Keratinocyte (primary cell): ENCODE measurements at regions not wholly inside any gene's neighbourhood (a gene's known extent, or its start where the extent isn't known, plus 50 kb on each side); places are given as distances from the start of the nearest gene placed in this dataset.

Source experiments
- DNase-seq: peaks from one replicate; pipeline ENCODE4 v3.0.0-alpha.2; 2011; ENCODE audit warnings: low read depth, missing footprints, low spot score
- FAIRE-seq: peaks from 2 replicates; lab custom pipeline; 2011; peaks lifted over from hg19 to GRCh38; lab: Jason Lieb, UNC
- H2AFZ ChIP-seq: 2 replicates; pipeline ENCODE4 v1.6.0; 2012; ENCODE audit warnings: low read length, control low read depth, inconsistent platforms; ENCODE audit not compliant: control insufficient read depth
- H3K27ac ChIP-seq: 2 replicates; pipeline ENCODE4 v1.5.1; 2011; ENCODE audit warnings: low read length; ENCODE audit not compliant: control insufficient read depth, insufficient read depth
- H3K27me3 ChIP-seq: 3 replicates; pipeline ENCODE4 v1.6.0; 2011; ENCODE audit warnings: low read length; ENCODE audit not compliant: control insufficient read depth, insufficient read depth; ENCODE audit errors: extremely low read depth
- H3K36me3 ChIP-seq, 2 experiments: 2 replicates in 1 of 2; 3 replicates in 1 of 2; pipeline ENCODE4 v1.5.1; 2011; ENCODE audit warnings: low read length in 2 of 2, mild to moderate bottlenecking in 1 of 2; ENCODE audit not compliant: control insufficient read depth in 2 of 2, insufficient read depth in 2 of 2; ENCODE audit errors: extremely low read depth in 1 of 2
- H3K4me1 ChIP-seq: 3 replicates; pipeline ENCODE4 v1.5.1; 2011; ENCODE audit warnings: low read length; ENCODE audit not compliant: control insufficient read depth, insufficient read depth; ENCODE audit errors: extremely low read depth
- H3K4me2 ChIP-seq: 3 replicates; pipeline ENCODE4 v1.6.0; 2011; ENCODE audit warnings: low read depth, low read length; ENCODE audit not compliant: control insufficient read depth, insufficient read depth; ENCODE audit errors: extremely low read depth
- H3K4me3 ChIP-seq, 3 experiments: fragments of 200-600 bp in 1 of 3; sonication (generic) in 1 of 3; 2 replicates in 2 of 3; 3 replicates in 1 of 3; pipeline ENCODE4 v1.5.1; 2011 to 2016; ENCODE audit warnings: low read length in 3 of 3, mild to moderate bottlenecking in 3 of 3, control low read depth in 2 of 3, inconsistent platforms in 1 of 3, low read depth in 1 of 3, mixed read lengths in 1 of 3, mixed run types in 1 of 3, moderate library complexity in 1 of 3; ENCODE audit not compliant: control insufficient read depth in 2 of 3, insufficient read depth in 2 of 3; ENCODE audit errors: extremely low read depth in 1 of 3
- H3K79me2 ChIP-seq: 2 replicates; pipeline ENCODE4 v1.6.0; 2012; ENCODE audit warnings: low read length; ENCODE audit not compliant: control insufficient read depth, insufficient read depth
- H3K9ac ChIP-seq: 3 replicates; pipeline ENCODE4 v1.6.0; 2011; ENCODE audit warnings: low read length; ENCODE audit not compliant: control insufficient read depth, insufficient read depth; ENCODE audit errors: extremely low read depth
- H3K9me1 ChIP-seq: 3 replicates; pipeline ENCODE4 v1.6.0; 2011; ENCODE audit warnings: low read length; ENCODE audit not compliant: control insufficient read depth, insufficient read depth; ENCODE audit errors: extremely low read depth
- H3K9me3 ChIP-seq: 2 replicates; pipeline ENCODE4 v1.5.1; 2012; ENCODE audit warnings: low read depth, low read length; ENCODE audit not compliant: control insufficient read depth
- H4K20me1 ChIP-seq: 3 replicates; pipeline ENCODE4 v1.6.0; 2011; ENCODE audit warnings: low read length; ENCODE audit not compliant: control insufficient read depth, insufficient read depth; ENCODE audit errors: extremely low read depth
- CTCF ChIP-seq, 3 experiments: IDR thresholded peaks in 1 of 3; conservative IDR thresholded peaks in 1 of 3; optimal IDR thresholded peaks in 1 of 3; 2 replicates in 2 of 3; 3 replicates in 1 of 3; pipeline versions ENCODE3 to v1.5.1; 2011; ENCODE audit warnings: low read length in 3 of 3, mild to moderate bottlenecking in 3 of 3, moderate library complexity in 2 of 3, control low read depth in 1 of 3, inconsistent platforms in 1 of 3; ENCODE audit not compliant: insufficient read depth in 2 of 3; ENCODE audit errors: extremely low read depth in 1 of 3
- EZH2 ChIP-seq: IDR thresholded peaks from one replicate; pipeline ENCODE4 v1.6.1; 2012; ENCODE audit warnings: inconsistent platforms, mild to moderate bottlenecking, low read length, moderate library complexity
- dilution Hi-C: fragments of 300-500 bp; cut with MboI; formaldehyde crosslinking; loops from one replicate; pipeline ENCODE4 v1.7.0; 2020; ENCODE audit warnings: low sequenced_read_pairs; ENCODE audit not compliant: extremely low pct_ligation_motif_present

GRCh38 chr6:81979767-81980166, 227.3 kb upstream of the TENT5A start:
- no peak overlapping the region for H2AFZ ChIP-seq
- H3K9ac ChIP-seq: no peak overlapping the region
- no peaks in the 10 kb centered on the region for H3K9me3 ChIP-seq
- no peaks in the 10 kb centered on the region for H3K9me1 ChIP-seq
- no peak overlapping the region for H3K27ac ChIP-seq
- H3K4me2 ChIP-seq: no peak overlapping the region
- no peaks in the 10 kb centered on the region for H3K27me3 ChIP-seq
- dilution Hi-C loops: no loop called here
- H3K4me3 ChIP-seq: no peak overlapping the region
- FAIRE-seq (no peak), DNase-seq (no peak)
- no peaks in the 10 kb centered on the region for H3K36me3 ChIP-seq
- H3K4me1 ChIP-seq: peaks cover 12% of the 10 kb centered on the region
- no peaks in the 10 kb centered on the region for H4K20me1 ChIP-seq
- no peaks in the 10 kb centered on the region for H3K79me2 ChIP-seq
- no peak for TF ChIP-seq CTCF (optimal IDR thresholded peaks at IDR 0.05 in 1 of 3, IDR thresholded peaks at IDR 0.05 in 1 of 3, conservative IDR thresholded peaks at IDR 0.05 in 1 of 3; ENCODE audit: extremely low read depth in 1 of 3, insufficient read depth in 2 of 3, low read length in 3 of 3)
- TF ChIP-seq EZH2: no peak

- H2AFZ ChIP-seq: no peak overlapping the region
- H3K27me3 ChIP-seq: no peaks in the 10 kb centered on the region
- H3K4me2 ChIP-seq: no peak overlapping the region
- peaks cover 12% of the 10 kb centered on the region for H3K4me1 ChIP-seq
- no peak overlapping the region for H3K4me3 ChIP-seq
- no peak for DNase-seq
- H3K79me2 ChIP-seq: no peaks in the 10 kb centered on the region
- FAIRE-seq: no peak
- no peaks in the 10 kb centered on the region for H3K9me1 ChIP-seq
- no peak for TF ChIP-seq EZH2
- no peak for TF ChIP-seq CTCF (optimal IDR thresholded peaks at IDR 0.05 in 1 of 3, IDR thresholded peaks at IDR 0.05 in 1 of 3, conservative IDR thresholded peaks at IDR 0.05 in 1 of 3; ENCODE audit: extremely low read depth in 1 of 3, insufficient read depth in 2 of 3, low read length in 3 of 3)
- H3K9ac ChIP-seq: no peak overlapping the region
- no peak overlapping the region for H3K27ac ChIP-seq
- no peaks in the 10 kb centered on the region for H4K20me1 ChIP-seq
- H3K9me3 ChIP-seq: no peaks in the 10 kb centered on the region
- dilution Hi-C loops: no loop called here
- no peaks in the 10 kb centered on the region for H3K36me3 ChIP-seq
Observed at GRCh38 chr6:81979329-81979728, 226.8 kb upstream of the TENT5A start.
